A673 (cell line): ENCODE measurements at regions not wholly inside any gene's neighbourhood (a gene's known extent, or its start where the extent isn't known, plus 50 kb on each side); places are given as distances from the start of the nearest gene placed in this dataset.

Experiments used
- CTCF ChIP-seq: fragments of 300-800, 200-600 bp; sonication (generic); conservative IDR thresholded peaks from 2 replicates; pipeline ENCODE4 v1.5.1; 2017; ENCODE audit warnings: low read depth, mild to moderate bottlenecking, antibody characterized with exemption, low read length, moderate library complexity, mixed read lengths
- EZH2 ChIP-seq: fragments of 200-600 bp; sonication (generic); IDR thresholded peaks from 2 replicates; pipeline ENCODE4 v1.6.1; 2017; ENCODE audit warnings: borderline replicate concordance, low read depth, mild to moderate bottlenecking, mixed read lengths, antibody characterized with exemption, low read length; ENCODE audit not compliant: poor library complexity, severe bottlenecking

GRCh38 chr10:71028066-71028465 is 139.7 kb upstream of the PCBD1 start:
- TF ChIP-seq CTCF (no peak), EZH2 (no peak)
